Mesenchymal stem cell (in vitro differentiated cells and primary cell): ENCODE measurements at regions not wholly inside any gene's neighbourhood (a gene's known extent, or its start where the extent isn't known, plus 50 kb on each side); places are given as distances from the start of the nearest gene placed in this dataset.
"Not testable (repeated sequence)": the region's sequence is repeated elsewhere in the genome, so short reads cannot be mapped to it uniquely, and the experiment has no call there.

Experiments used
- DNase-seq: peaks from one replicate; pipeline ENCODE4 v3.0.0-alpha.2; 2013
- H2AFZ ChIP-seq: one replicate; pipeline ENCODE4 v1.6.1; 2013; ENCODE audit warnings: low read depth, mild to moderate bottlenecking, control low read depth, inconsistent platforms, low read length, moderate library complexity
- H2AK5ac ChIP-seq: 2 replicates; pipeline ENCODE4 v1.6.1; 2013; ENCODE audit warnings: low read length, moderate library complexity, mild to moderate bottlenecking, inconsistent platforms; ENCODE audit not compliant: severe bottlenecking
- H2BK120ac ChIP-seq: one replicate; pipeline ENCODE4 v1.6.1; 2013; ENCODE audit warnings: low read depth, mild to moderate bottlenecking, inconsistent platforms, low read length, moderate library complexity
- H2BK12ac ChIP-seq, 2 experiments: one replicate each; pipeline ENCODE4 v1.6.1; 2013; ENCODE audit warnings: inconsistent platforms in 2 of 2, low read length in 2 of 2, mild to moderate bottlenecking in 2 of 2, moderate library complexity in 2 of 2, control low read depth in 1 of 2
- H2BK15ac ChIP-seq: one replicate; pipeline ENCODE4 v1.6.1; 2013; ENCODE audit warnings: mild to moderate bottlenecking, low read depth, inconsistent platforms; ENCODE audit not compliant: poor library complexity, severe bottlenecking
- H2BK5ac ChIP-seq: 2 replicates; pipeline ENCODE4 v1.6.1; 2013; ENCODE audit warnings: low read depth, mild to moderate bottlenecking, low read length, control low read depth, inconsistent platforms; ENCODE audit not compliant: poor library complexity, severe bottlenecking
- H3K14ac ChIP-seq, 2 experiments: one replicate each; pipeline ENCODE4 v1.6.1; 2013; ENCODE audit warnings: inconsistent platforms in 2 of 2, low read length in 2 of 2, control low read depth in 1 of 2, mild to moderate bottlenecking in 1 of 2, moderate library complexity in 1 of 2
- H3K18ac ChIP-seq, 2 experiments: one replicate each; pipeline ENCODE4 v1.6.1; 2013; ENCODE audit warnings: inconsistent platforms in 2 of 2, low read length in 2 of 2, control low read depth in 1 of 2, low read depth in 1 of 2, mild to moderate bottlenecking in 1 of 2
- H3K23ac ChIP-seq, 2 experiments: one replicate each; pipeline ENCODE4 v1.6.1; 2013; ENCODE audit warnings: inconsistent platforms in 2 of 2, low read length in 2 of 2, mild to moderate bottlenecking in 2 of 2, moderate library complexity in 2 of 2, control low read depth in 1 of 2
- H3K27ac ChIP-seq: 2 replicates; pipeline ENCODE4 v1.5.1; 2013; ENCODE audit warnings: mild to moderate bottlenecking, moderate library complexity, low read length, control low read depth, inconsistent platforms; ENCODE audit not compliant: poor library complexity, severe bottlenecking
- H3K27me3 ChIP-seq, 2 experiments: 2 replicates each; pipeline versions ENCODE4 v1.6.1 to v1.7.0; 2013; ENCODE audit warnings: low read length in 2 of 2, mild to moderate bottlenecking in 2 of 2, moderate library complexity in 2 of 2, control low read depth in 1 of 2, inconsistent platforms in 1 of 2; ENCODE audit not compliant: control insufficient read depth in 1 of 2, insufficient read depth in 1 of 2
- H3K36me3 ChIP-seq, 2 experiments: 2 replicates each; pipeline versions ENCODE4 v1.6.1 to v1.7.0; 2013; ENCODE audit warnings: low read length in 2 of 2, control low read depth in 1 of 2, inconsistent platforms in 1 of 2, low read depth in 1 of 2, mild to moderate bottlenecking in 1 of 2; ENCODE audit not compliant: insufficient read depth in 2 of 2, control insufficient read depth in 1 of 2
- H3K4ac ChIP-seq, 2 experiments: one replicate each; pipeline ENCODE4 v1.6.1; 2013; ENCODE audit warnings: inconsistent platforms in 2 of 2, low read length in 2 of 2, mild to moderate bottlenecking in 2 of 2, moderate library complexity in 2 of 2, control low read depth in 1 of 2, low read depth in 1 of 2
- H3K4me1 ChIP-seq: 2 replicates; pipeline ENCODE4 v1.6.1; 2013; ENCODE audit warnings: low read depth, low read length, control low read depth; ENCODE audit not compliant: control insufficient read depth, insufficient read depth
- H3K4me2 ChIP-seq: 2 replicates; pipeline ENCODE4 v1.6.1; 2013; ENCODE audit warnings: low read length, mild to moderate bottlenecking, inconsistent platforms; ENCODE audit not compliant: poor library complexity, severe bottlenecking
- H3K4me3 ChIP-seq, 2 experiments: 2 replicates each; pipeline versions ENCODE4 v1.5.1 to v1.7.0; 2013; ENCODE audit warnings: low read length in 2 of 2, mild to moderate bottlenecking in 2 of 2, control low read depth in 1 of 2, low read depth in 1 of 2; ENCODE audit not compliant: insufficient read depth in 1 of 2
- H3K79me1 ChIP-seq: replicated peaks from 2 replicates; pipeline ENCODE4 v1.6.1; 2013; ENCODE audit warnings: mild to moderate bottlenecking, control low read depth, low read length, inconsistent platforms; ENCODE audit not compliant: poor library complexity, severe bottlenecking
- H3K9ac ChIP-seq: 2 replicates; pipeline ENCODE4 v1.7.0; 2013; ENCODE audit warnings: mild to moderate bottlenecking, low read length, moderate library complexity
- H3K9me3 ChIP-seq: 2 replicates; pipeline ENCODE4 v1.7.0; 2013; ENCODE audit warnings: mild to moderate bottlenecking, low read length; ENCODE audit not compliant: control insufficient read depth
- H4K8ac ChIP-seq: one replicate; pipeline ENCODE4 v1.6.1; 2013; ENCODE audit warnings: inconsistent platforms, mild to moderate bottlenecking, low read length, moderate library complexity
- H4K91ac ChIP-seq: one replicate; pipeline ENCODE4 v1.6.1; 2013; ENCODE audit warnings: mild to moderate bottlenecking, low read length, inconsistent platforms
- WGBS: methylation state at CpG from one replicate; pipeline ENCODE4 v1.1.7; 2013; ENCODE audit warnings: mixed read lengths; 5-methylcytosine and 5-hydroxymethylcytosine counted together

DNA sequence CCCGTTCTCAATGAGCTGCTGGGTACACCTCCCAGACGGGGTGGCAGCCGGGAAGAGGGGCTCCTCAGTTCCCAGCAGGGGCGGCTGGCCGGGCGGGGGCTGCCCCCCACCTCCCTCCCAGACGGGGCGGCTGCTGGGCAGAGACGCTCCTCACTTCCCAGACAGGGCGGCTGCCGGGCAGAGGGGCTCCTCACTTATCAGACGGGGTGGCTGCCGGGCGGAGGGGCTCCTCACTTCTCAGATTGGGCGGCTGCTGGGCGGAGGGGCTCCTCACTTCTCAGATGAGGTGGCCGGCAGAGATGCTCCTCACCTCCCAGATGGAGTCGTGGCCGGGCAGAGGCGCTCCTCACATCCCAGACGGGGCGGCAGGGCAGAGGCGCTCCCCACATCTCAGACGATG is 559.0 kb downstream of the CD109 start:
- H3K4ac ChIP-seq, H2BK5ac ChIP-seq, H3K23ac ChIP-seq, H3K4me1 ChIP-seq, H2BK15ac ChIP-seq, H3K18ac ChIP-seq, H2BK120ac ChIP-seq, H2AK5ac ChIP-seq, H3K9me3 ChIP-seq, H3K4me3 ChIP-seq, H4K91ac ChIP-seq, H3K36me3 ChIP-seq, H3K79me1 ChIP-seq, H3K27ac ChIP-seq, H3K4me2 ChIP-seq, H2AFZ ChIP-seq, H3K14ac ChIP-seq, DNase-seq, H4K8ac ChIP-seq, H3K9ac ChIP-seq, H3K27me3 ChIP-seq: not testable (repeated sequence)
- 95% methylated on average over 23 of the region's 24 CpGs for WGBS
- H2BK12ac ChIP-seq: peak overlapping the region in 1 of 2 experiments; percentile 39

DNA sequence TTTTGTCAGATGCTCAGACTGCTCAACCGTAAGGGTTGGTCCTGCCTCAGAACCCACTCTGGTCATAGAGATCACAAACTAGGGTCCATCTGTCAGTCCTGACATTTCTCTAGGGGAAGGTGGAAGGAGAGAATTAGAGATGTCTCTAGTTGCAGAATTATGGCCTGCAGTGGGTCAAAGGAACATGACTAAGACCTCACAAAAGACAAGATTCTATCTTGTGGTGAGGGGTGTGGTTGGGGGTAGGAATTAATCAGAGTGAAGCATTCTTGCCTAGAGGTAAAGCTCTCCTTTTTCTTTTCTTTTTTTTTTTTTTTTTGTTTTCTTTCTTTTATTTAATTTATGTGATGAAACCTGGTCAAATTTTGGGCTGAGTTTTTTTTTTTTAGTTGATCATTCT is 558.1 kb downstream of the CD109 start:
- H2BK15ac ChIP-seq, H3K4me2 ChIP-seq, H3K18ac ChIP-seq, H2BK12ac ChIP-seq, H2AK5ac ChIP-seq, H3K4me3 ChIP-seq, H3K23ac ChIP-seq, H4K8ac ChIP-seq, H3K27ac ChIP-seq, H3K4ac ChIP-seq, H4K91ac ChIP-seq, H3K36me3 ChIP-seq, H3K79me1 ChIP-seq, H3K27me3 ChIP-seq, H2AFZ ChIP-seq, DNase-seq, H3K4me1 ChIP-seq, H3K9me3 ChIP-seq, H3K14ac ChIP-seq, H2BK5ac ChIP-seq, H3K9ac ChIP-seq: not testable (repeated sequence)
- no CpG with 5 or more reads among the region's 1 CpG for WGBS
- H2BK120ac ChIP-seq: peak overlapping the region; percentile 19

DNA sequence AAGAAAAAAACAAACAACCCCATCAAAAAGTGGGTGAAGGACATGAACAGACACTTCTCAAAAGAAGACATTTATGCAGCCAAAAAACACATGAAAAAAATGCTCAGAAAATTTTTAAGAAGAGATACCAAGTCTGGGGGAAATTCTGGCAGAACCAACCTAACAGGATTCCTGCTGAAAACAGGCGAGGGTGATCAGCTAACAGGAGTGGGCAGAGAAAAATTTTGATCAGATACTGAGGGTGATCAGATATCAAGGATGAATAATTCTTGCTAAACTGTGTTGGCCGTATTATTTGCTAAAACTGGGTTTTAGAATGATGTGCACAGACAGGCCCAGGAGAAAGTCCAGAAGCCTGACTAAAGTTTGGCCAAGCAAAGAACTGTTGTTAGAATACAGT is 557.3 kb downstream of the CD109 start:
- no peak overlapping the region for H3K14ac ChIP-seq
- peaks cover 5% of the 10 kb centered on the region for H3K4me1 ChIP-seq
- H3K27me3 ChIP-seq: no peaks in the 10 kb centered on the region
- H3K9ac ChIP-seq: no peak overlapping the region
- WGBS: 97% methylated on average over 1 of the region's 2 CpGs
- H2AK5ac ChIP-seq: peak overlapping the region; percentile 81
- H4K8ac ChIP-seq: no peak overlapping the region
- H3K27ac ChIP-seq: no peak overlapping the region
- no peak overlapping the region for H2AFZ ChIP-seq
- no peak overlapping the region for H3K4me2 ChIP-seq
- DNase-seq: no peak
- no peak overlapping the region for H4K91ac ChIP-seq
- no peak overlapping the region for H3K23ac ChIP-seq
- no peaks in the 10 kb centered on the region for H3K9me3 ChIP-seq
- peak overlapping the region in 1 of 2 experiments; percentile 15 for H3K4ac ChIP-seq
- no peak overlapping the region for H2BK15ac ChIP-seq
- H2BK12ac ChIP-seq: no peak overlapping the region
- no peak overlapping the region for H3K4me3 ChIP-seq
- H2BK120ac ChIP-seq: no peak overlapping the region
- no peak overlapping the region for H2BK5ac ChIP-seq
- peak overlapping the region in 1 of 2 experiments; percentile 43 for H3K18ac ChIP-seq
- no peaks in the 10 kb centered on the region for H3K79me1 ChIP-seq
- H3K36me3 ChIP-seq: no peaks in the 10 kb centered on the region

DNA sequence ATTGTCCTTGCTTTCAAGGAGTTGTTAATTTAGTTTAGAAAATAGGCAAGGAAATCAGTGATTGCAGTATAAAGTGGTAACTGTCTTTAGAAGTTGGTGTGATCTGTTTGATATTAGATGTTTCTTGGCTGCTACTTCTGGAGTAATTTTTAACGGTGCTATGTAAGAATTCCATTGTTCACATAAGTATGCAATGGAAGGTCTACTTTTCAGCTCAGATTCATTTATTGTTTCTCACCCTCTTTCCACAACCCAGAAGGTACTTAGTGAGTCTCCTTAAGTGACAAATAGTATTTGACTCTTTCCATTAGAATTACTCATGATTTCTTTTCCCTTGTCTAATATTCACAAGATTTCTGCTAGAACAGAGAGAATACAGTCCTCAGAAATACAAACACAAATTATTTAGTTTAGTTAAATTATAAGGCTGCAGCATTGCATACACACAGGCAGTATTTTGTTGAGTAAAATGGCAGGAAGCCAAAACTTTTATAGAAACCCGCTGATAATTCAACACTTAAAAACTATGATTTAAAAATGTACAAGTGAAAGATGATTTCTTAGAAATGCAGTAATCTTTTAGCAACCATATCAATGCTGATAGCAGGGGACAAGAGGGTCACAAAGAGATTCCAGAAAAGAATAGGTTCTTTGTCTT is 554.3 kb downstream of the CD109 start:
- no peak overlapping the region for H3K23ac ChIP-seq
- peak overlapping the region; percentile 93 for H3K27ac ChIP-seq
- no peak overlapping the region for H3K9ac ChIP-seq
- no peaks in the 10 kb centered on the region for H3K79me1 ChIP-seq
- H4K91ac ChIP-seq: no peak overlapping the region
- peak; percentile 37 for DNase-seq
- H2BK12ac ChIP-seq: no peak overlapping the region
- H3K9me3 ChIP-seq: no peaks in the 10 kb centered on the region
- no peak overlapping the region for H2AK5ac ChIP-seq
- H2BK15ac ChIP-seq: no peak overlapping the region
- no peak overlapping the region for H3K4me2 ChIP-seq
- no peak overlapping the region for H2AFZ ChIP-seq
- H3K18ac ChIP-seq: no peak overlapping the region
- no peak overlapping the region for H4K8ac ChIP-seq
- H3K27me3 ChIP-seq: no peaks in the 10 kb centered on the region
- peaks cover 3% of the 10 kb centered on the region for H3K4me1 ChIP-seq
- no peak overlapping the region for H3K4me3 ChIP-seq
- H3K14ac ChIP-seq: no peak overlapping the region
- WGBS: no CpG with 5 or more reads among the region's 2 CpGs
- no peak overlapping the region for H2BK5ac ChIP-seq
- no peak overlapping the region for H3K4ac ChIP-seq
- no peak overlapping the region for H2BK120ac ChIP-seq
- no peaks in the 10 kb centered on the region for H3K36me3 ChIP-seq
